Muscle of leg (tissue), 3 donors: ENCODE measurements at regions not wholly inside any gene's neighbourhood (a gene's known extent, or its start where the extent isn't known, plus 50 kb on each side); places are given as distances from the start of the nearest gene placed in this dataset.

ENCODE experiments used
- DNase-seq: peaks from one replicate; pipeline ENCODE4 v3.0.0; 2013
- H3K27ac ChIP-seq: one replicate; pipeline ENCODE4 v1.5.1; 2013; ENCODE audit warnings: mild to moderate bottlenecking, low read length, control low read depth
- H3K27me3 ChIP-seq: one replicate; pipeline ENCODE4 v1.6.1; 2013; ENCODE audit warnings: low read length; ENCODE audit not compliant: control insufficient read depth, insufficient read depth
- H3K36me3 ChIP-seq: one replicate; pipeline ENCODE4 v1.6.1; 2013; ENCODE audit warnings: low read length; ENCODE audit not compliant: control insufficient read depth, insufficient read depth
- H3K4me1 ChIP-seq: one replicate; pipeline ENCODE4 v1.6.1; 2013; ENCODE audit warnings: low read length; ENCODE audit not compliant: control insufficient read depth, insufficient read depth
- H3K4me3 ChIP-seq: one replicate; pipeline ENCODE4 v1.5.1; 2013; ENCODE audit warnings: low read length, control low read depth
- H3K9me3 ChIP-seq: replicated peaks from 2 replicates; pipeline ENCODE4 v1.6.1; 2013; ENCODE audit warnings: low read depth, low read length; ENCODE audit not compliant: control insufficient read depth
- whole genome bisulfite sequencing: methylation state at CpG from one replicate; pipeline ENCODE4 v1.1.5; 2013; ENCODE audit warnings: missing lambda C conversion rate; ENCODE audit not compliant: insufficient coverage; 5-methylcytosine and 5-hydroxymethylcytosine counted together

- Histone ChIP-seq H3K4me3 (no peak overlapping the region), H3K9me3 (no peaks in the 10 kb centered on the region), H3K27me3 (peaks cover 12% of the 10 kb centered on the region), H3K4me1 (no peaks in the 10 kb centered on the region), H3K27ac (no peak overlapping the region), H3K36me3 (no peaks in the 10 kb centered on the region)
- WGBS: 40% methylated on average over 1 of the region's 3 CpGs
- no peak for DNase-seq
Observed at GRCh38 chr5:34484216-34484920, 171.8 kb upstream of the RAI14 start.

DNA sequence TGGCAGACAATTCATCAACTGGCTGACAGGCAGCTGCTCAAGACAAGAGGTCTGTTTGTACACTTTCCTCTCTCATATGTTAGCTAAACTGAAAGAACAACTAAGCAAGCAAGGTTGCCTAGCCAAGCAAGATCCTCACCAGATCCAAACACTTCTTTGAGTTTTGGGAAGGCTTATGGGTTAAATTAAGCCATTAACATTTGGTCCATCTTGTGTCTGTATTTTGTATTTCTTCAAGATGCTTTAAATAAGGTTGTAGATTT is 170.4 kb upstream of the RAI14 start:
- no peaks in the 10 kb centered on the region for H3K4me1 ChIP-seq
- H3K4me3 ChIP-seq: no peak overlapping the region
- no peak overlapping the region for H3K27ac ChIP-seq
- no peak for DNase-seq
- no peaks in the 10 kb centered on the region for H3K36me3 ChIP-seq
- H3K27me3 ChIP-seq: peaks cover 14% of the 10 kb centered on the region
- no peaks in the 10 kb centered on the region for H3K9me3 ChIP-seq

DNA sequence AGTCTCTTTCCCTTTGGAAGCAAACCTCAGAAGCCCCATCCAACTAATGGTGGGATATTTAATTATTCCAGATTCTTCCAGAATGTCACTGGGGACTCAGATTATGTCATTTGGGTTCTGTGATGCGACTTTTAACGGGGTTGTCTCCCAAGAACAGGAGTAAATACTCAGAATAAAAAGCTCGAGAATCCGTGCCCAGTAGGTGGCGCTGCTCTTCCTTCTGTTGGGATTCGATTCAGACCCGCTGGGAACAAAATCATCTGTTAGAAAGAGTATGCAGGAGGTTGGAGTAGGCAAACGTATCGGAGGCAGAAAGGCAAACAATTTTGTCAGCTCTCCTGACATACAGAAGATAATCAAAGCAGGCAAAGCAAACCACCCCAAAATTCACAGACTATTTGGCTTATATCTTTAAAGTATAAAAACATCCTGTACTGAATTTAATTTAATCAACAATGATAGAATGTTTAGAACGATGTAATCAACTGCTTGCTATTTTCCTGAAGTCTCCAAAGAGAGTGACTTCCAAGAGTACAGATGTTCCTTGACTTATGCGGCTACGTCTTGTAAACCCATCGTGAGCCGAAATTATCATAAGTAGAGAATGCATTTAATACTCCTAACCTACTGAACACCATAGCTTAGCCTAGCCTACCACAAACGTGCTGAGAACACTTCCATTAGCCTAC is 169.8 kb upstream of the RAI14 start:
- Histone ChIP-seq H3K4me1 (no peaks in the 10 kb centered on the region), H3K27ac (no peak overlapping the region), H3K27me3 (peaks cover 14% of the 10 kb centered on the region), H3K4me3 (no peak overlapping the region), H3K9me3 (no peaks in the 10 kb centered on the region), H3K36me3 (no peaks in the 10 kb centered on the region)
- DNase-seq: peak; percentile 94
- WGBS: no CpG with 5 or more reads among the region's 15 CpGs

DNA sequence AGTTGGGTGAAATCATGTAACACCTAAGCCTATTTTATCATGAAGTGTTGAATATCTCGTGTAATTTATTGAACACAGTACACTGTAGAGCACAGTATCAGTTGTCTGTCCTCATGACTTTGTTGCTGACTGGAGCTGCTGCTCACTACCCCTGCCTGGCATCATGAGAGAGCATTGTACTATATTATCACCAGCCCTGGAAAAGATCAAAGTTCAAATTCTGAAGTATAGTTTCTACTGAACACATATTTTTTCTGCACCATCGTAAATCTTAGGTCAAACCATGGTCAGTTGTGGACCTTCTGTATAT is 169.3 kb upstream of the RAI14 start:
- no CpG with 5 or more reads among the region's 2 CpGs for WGBS
- no peaks in the 10 kb centered on the region for H3K4me1 ChIP-seq
- H3K4me3 ChIP-seq: no peak overlapping the region
- no peak overlapping the region for H3K27ac ChIP-seq
- no peaks in the 10 kb centered on the region for H3K36me3 ChIP-seq
- no peak for DNase-seq
- H3K27me3 ChIP-seq: peaks cover 14% of the 10 kb centered on the region
- H3K9me3 ChIP-seq: no peaks in the 10 kb centered on the region

- no peaks in the 10 kb centered on the region for H3K9me3 ChIP-seq
- no peak overlapping the region for H3K4me3 ChIP-seq
- no peak overlapping the region for H3K27ac ChIP-seq
- WGBS: 84% methylated on average over 9 of the region's 11 CpGs
- no peaks in the 10 kb centered on the region for H3K4me1 ChIP-seq
- no peaks in the 10 kb centered on the region for H3K36me3 ChIP-seq
- H3K27me3 ChIP-seq: peaks cover 14% of the 10 kb centered on the region
- DNase-seq: no peak
Observed at GRCh38 chr5:34487159-34487879, 168.8 kb upstream of the RAI14 start.

DNA sequence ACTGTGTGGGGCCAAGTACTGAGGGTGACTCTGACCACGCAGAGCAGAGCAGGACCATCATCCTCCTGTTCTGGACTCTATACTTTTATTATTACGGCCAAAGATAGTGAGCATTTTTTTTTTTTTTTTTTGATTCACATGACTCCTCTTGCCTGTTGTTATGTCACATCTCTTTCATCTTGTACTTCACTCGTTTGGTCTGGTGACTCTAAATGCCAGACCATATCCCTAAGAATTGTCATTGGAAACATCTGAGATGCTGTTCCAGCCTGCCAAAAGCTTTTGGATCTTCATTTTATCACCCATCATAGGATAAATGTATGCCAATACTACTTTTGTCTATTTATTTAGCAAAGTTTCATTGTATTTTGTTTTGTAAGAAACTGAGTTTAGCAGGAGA is 168.2 kb upstream of the RAI14 start:
- no peaks in the 10 kb centered on the region for H3K4me1 ChIP-seq
- no peak overlapping the region for H3K27ac ChIP-seq
- WGBS: no CpG with 5 or more reads among the region's 3 CpGs

DNA sequence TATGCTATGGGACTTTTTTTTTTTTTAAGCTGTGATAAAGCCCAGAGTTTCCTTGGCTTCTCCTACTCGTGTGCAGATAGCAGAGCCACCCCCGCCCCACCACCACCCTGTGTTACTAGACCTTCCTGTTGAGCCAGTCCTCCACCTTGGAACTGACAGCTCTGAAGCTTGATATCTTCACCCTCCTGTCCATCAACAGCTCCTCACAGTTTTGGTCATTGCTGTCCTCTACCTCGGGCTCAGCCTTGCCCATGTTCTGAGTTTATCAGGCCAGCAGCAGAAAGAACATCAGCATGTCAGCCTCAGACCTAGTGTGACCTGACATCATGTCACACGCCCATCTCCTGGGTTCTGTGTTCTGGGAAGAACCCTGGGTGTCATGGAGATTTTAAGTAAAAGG is 167.1 kb upstream of the RAI14 start:
- Histone ChIP-seq H3K27ac (no peak overlapping the region), H3K4me1 (no peaks in the 10 kb centered on the region), H3K36me3 (no peaks in the 10 kb centered on the region), H3K9me3 (no peaks in the 10 kb centered on the region), H3K27me3 (peaks cover 5% of the 10 kb centered on the region), H3K4me3 (no peak overlapping the region)
- WGBS: 55% methylated on average over 2 of the region's 4 CpGs
- no peak for DNase-seq

More for the DNA sequence above, 168.2 kb upstream of the RAI14 start:
- no peak for DNase-seq
- H3K27me3 ChIP-seq: peaks cover 11% of the 10 kb centered on the region
- H3K4me3 ChIP-seq: no peak overlapping the region
- H3K9me3 ChIP-seq: no peaks in the 10 kb centered on the region
- no peaks in the 10 kb centered on the region for H3K36me3 ChIP-seq

DNA sequence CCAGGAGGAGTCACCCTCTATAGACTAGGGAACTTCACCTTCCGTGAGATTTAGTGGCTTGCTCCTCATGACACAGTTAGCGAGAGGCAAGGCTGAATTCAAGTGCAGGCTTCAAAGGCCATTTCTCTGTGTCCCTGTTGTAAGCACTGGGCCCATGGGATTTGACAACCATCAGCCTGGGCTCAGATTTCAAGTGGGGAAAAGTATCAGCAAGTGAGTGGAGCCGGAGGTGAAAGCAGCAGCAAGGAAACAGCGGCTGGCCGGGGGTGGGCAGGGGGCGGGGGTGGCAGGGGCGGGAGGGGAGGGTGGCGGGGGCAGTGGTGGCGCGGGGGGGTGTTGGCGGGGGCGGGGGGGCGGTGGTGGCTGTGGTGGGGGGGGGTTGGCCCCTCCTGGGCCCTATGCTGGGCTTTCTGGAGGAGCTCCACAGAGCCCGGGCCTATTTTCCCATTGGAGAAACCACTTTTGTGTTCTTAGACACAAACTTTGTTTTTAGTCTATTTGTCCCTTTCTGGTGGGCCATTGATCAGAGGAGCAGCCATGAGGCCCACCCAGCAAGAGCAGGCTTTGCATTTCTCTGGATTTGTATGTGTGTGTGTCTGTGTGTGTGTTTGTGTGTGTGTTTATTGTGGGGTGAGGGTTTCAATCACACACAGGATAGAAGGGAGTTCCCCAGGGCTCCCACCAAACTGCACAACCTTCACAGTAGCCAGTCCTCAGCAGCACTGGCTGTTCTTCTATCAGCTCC is 165.4 kb upstream of the RAI14 start:
- Histone ChIP-seq H3K9me3 (no peaks in the 10 kb centered on the region), H3K4me1 (no peaks in the 10 kb centered on the region), H3K27me3 (peaks cover 5% of the 10 kb centered on the region), H3K4me3 (no peak overlapping the region), H3K27ac (no peak overlapping the region), H3K36me3 (no peaks in the 10 kb centered on the region)
- WGBS: 75% methylated on average over 2 of the region's 14 CpGs
- no peak for DNase-seq

DNA sequence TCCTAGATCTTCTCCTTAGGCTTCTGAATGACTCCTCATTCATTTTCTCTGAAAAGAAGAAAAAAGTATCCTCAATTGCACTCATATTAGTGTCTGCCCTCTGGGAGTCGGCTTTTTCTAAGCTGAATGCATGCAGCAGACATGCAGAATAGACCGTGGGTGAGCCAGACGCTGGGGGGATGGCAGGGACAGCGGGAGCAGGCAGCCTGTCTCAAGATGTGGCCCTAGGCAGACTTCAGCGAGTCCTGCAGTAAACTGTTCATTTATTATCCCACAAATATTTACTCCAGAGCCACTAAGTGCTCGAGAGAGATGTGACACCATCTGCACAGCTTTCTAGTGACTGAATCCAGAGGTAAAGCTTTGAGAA is 164.9 kb upstream of the RAI14 start:
- no peak overlapping the region for H3K4me3 ChIP-seq
- peaks cover 3% of the 10 kb centered on the region for H3K4me1 ChIP-seq
- H3K9me3 ChIP-seq: no peaks in the 10 kb centered on the region
- H3K27me3 ChIP-seq: peaks cover 5% of the 10 kb centered on the region
- H3K27ac ChIP-seq: no peak overlapping the region
- 45% methylated on average over 2 of the region's 6 CpGs for WGBS
- no peaks in the 10 kb centered on the region for H3K36me3 ChIP-seq
- no peak for DNase-seq

GRCh38 chr5:34494111-34494755 is 161.9 kb upstream of the RAI14 start:
- no peaks in the 10 kb centered on the region for H3K36me3 ChIP-seq
- DNase-seq: no peak
- no peak overlapping the region for H3K27ac ChIP-seq
- 29% methylated on average over 1 of the region's 3 CpGs for WGBS
- no peak overlapping the region for H3K4me3 ChIP-seq
- H3K9me3 ChIP-seq: no peaks in the 10 kb centered on the region
- peaks cover 2% of the 10 kb centered on the region for H3K27me3 ChIP-seq
- H3K4me1 ChIP-seq: peaks cover 17% of the 10 kb centered on the region
